H1 (cell line): ENCODE measurements at regions not wholly inside any gene's neighbourhood (a gene's known extent, or its start where the extent isn't known, plus 50 kb on each side); places are given as distances from the start of the nearest gene placed in this dataset.

Experiments
- CTCF ChIA-PET: fragments of 300-600 bp; sonication (Branson Sonifier 250); formaldehyde crosslinking; loops from one replicate; lab custom pipeline; 2021; ENCODE audit not compliant: partially characterized antibody; lab: Charles Lee
- POLR2A ChIA-PET: fragments of 300-600 bp; sonication (Branson Sonifier 250); formaldehyde crosslinking; loops from one replicate; lab custom pipeline; 2021; ENCODE audit warnings: inconsistent platforms; ENCODE audit not compliant: partially characterized antibody; lab: Charles Lee
- DNase-seq, 2 experiments: peaks; one replicate each; pipeline versions ENCODE4 v3.0.0 to v3.0.0-alpha.2; 2010 to 2022; ENCODE audit warnings: low spot score in 2 of 2, low read depth in 1 of 2, mixed read lengths in 1 of 2
- FAIRE-seq: peaks from 2 replicates; lab custom pipeline; 2011; peaks lifted over from hg19 to GRCh38; lab: Jason Lieb, UNC
- H2AFZ ChIP-seq: 2 replicates; pipeline ENCODE4 v1.8.1; 2012; ENCODE audit warnings: low read length, inconsistent platforms
- H2AK5ac ChIP-seq: 2 replicates; pipeline ENCODE4 v1.6.1; 2013; ENCODE audit warnings: low read depth, low read length
- H2BK120ac ChIP-seq: replicated peaks from 2 replicates; pipeline ENCODE3; 2013; ENCODE audit warnings: low read depth, low read length, inconsistent platforms
- H2BK12ac ChIP-seq: 2 replicates; pipeline ENCODE4 v1.6.1; 2013; ENCODE audit warnings: low read depth, low read length
- H2BK15ac ChIP-seq: 2 replicates; pipeline ENCODE4 v1.6.1; 2013; ENCODE audit warnings: low read length
- H2BK20ac ChIP-seq: 2 replicates; pipeline ENCODE4 v1.6.1; 2013; ENCODE audit warnings: low read length
- H2BK5ac ChIP-seq: 2 replicates; pipeline ENCODE4 v1.6.1; 2013; ENCODE audit warnings: low read depth, low read length
- H3K14ac ChIP-seq: 2 replicates; pipeline ENCODE4 v1.6.1; 2013; ENCODE audit warnings: inconsistent platforms; ENCODE audit not compliant: insufficient read length
- H3K18ac ChIP-seq: 2 replicates; pipeline ENCODE4 v1.6.1; 2013; ENCODE audit warnings: low read length; ENCODE audit errors: extremely low read depth
- H3K23ac ChIP-seq: 2 replicates; pipeline ENCODE4 v1.6.1; 2013; ENCODE audit warnings: inconsistent platforms; ENCODE audit not compliant: insufficient read length
- H3K23me2 ChIP-seq: 2 replicates; pipeline ENCODE4 v1.6.1; 2013; ENCODE audit warnings: low read depth, low read length
- H3K27ac ChIP-seq: 2 replicates; pipeline ENCODE4 v1.6.1; 2011; ENCODE audit warnings: low read depth, low read length, inconsistent platforms
- H3K27me3 ChIP-seq, 4 experiments: replicated peaks in 1 of 4; 1 replicate in 1 of 4; 2 replicates in 3 of 4; pipeline versions ENCODE4 v1.6.1 to v1.8.1; 2011 to 2013; ENCODE audit warnings: low read length in 3 of 4, mild to moderate bottlenecking in 3 of 4, inconsistent platforms in 2 of 4, mixed read lengths in 2 of 4, moderate library complexity in 1 of 4; ENCODE audit not compliant: control insufficient read depth in 3 of 4, insufficient read depth in 3 of 4; ENCODE audit errors: extremely low read depth in 1 of 4
- H3K36me3 ChIP-seq, 4 experiments: 2 replicates each; pipeline versions ENCODE4 v1.6.1 to v1.8.1; 2011 to 2013; ENCODE audit warnings: mild to moderate bottlenecking in 4 of 4, low read length in 3 of 4, moderate library complexity in 2 of 4, control low read depth in 1 of 4, inconsistent platforms in 1 of 4; ENCODE audit not compliant: insufficient read depth in 4 of 4, control insufficient read depth in 2 of 4
- H3K4ac ChIP-seq: replicated peaks from 2 replicates; pipeline ENCODE3; 2013; ENCODE audit warnings: low read length, low read depth, mixed read lengths, inconsistent platforms; ENCODE audit not compliant: insufficient read length
- H3K4me1 ChIP-seq, 4 experiments: replicated peaks in 1 of 4; 1 replicate in 1 of 4; 2 replicates in 3 of 4; pipeline versions ENCODE4 v1.6.1 to v1.8.1; 2011 to 2013; ENCODE audit warnings: low read length in 3 of 4, inconsistent platforms in 2 of 4, mixed read lengths in 1 of 4; ENCODE audit not compliant: insufficient read depth in 4 of 4, control insufficient read depth in 3 of 4
- H3K4me2 ChIP-seq, 2 experiments: 2 replicates each; pipeline versions ENCODE4 v1.6.1 to v1.8.1; 2011 to 2013; ENCODE audit warnings: low read depth in 2 of 2, low read length in 2 of 2, control low read depth in 1 of 2, inconsistent platforms in 1 of 2, mild to moderate bottlenecking in 1 of 2; ENCODE audit not compliant: insufficient read depth in 1 of 2
- H3K4me3 ChIP-seq, 4 experiments: fragments of 200-600, 300-600 bp in 1 of 4; sonication (generic), shearing (Covaris generic), sonication (Bioruptor Twin) in 1 of 4; 2 replicates each; pipeline versions ENCODE4 v1.5.1 to v1.8.1; 2011 to 2016; ENCODE audit warnings: low read length in 4 of 4, low read depth in 3 of 4, control low read depth in 2 of 4, inconsistent platforms in 2 of 4, mild to moderate bottlenecking in 2 of 4, mixed read lengths in 1 of 4, moderate library complexity in 1 of 4; ENCODE audit not compliant: insufficient read depth in 2 of 4; ENCODE audit errors: extremely low read depth in 1 of 4
- H3K56ac ChIP-seq: replicated peaks from 2 replicates; pipeline ENCODE3; 2013; ENCODE audit warnings: low read depth, mild to moderate bottlenecking, mixed read lengths, low read length, inconsistent platforms; ENCODE audit not compliant: insufficient read length
- H3K79me1 ChIP-seq: 2 replicates; pipeline ENCODE4 v1.6.1; 2013; ENCODE audit warnings: low read depth, low read length, control low read depth
- H3K79me2 ChIP-seq, 2 experiments: 2 replicates each; pipeline versions ENCODE4 v1.6.1 to v1.8.1; 2012 to 2013; ENCODE audit warnings: low read length in 2 of 2, mild to moderate bottlenecking in 2 of 2, inconsistent platforms in 1 of 2; ENCODE audit not compliant: insufficient read depth in 2 of 2, control insufficient read depth in 1 of 2
- H3K9ac ChIP-seq, 4 experiments: replicated peaks in 1 of 4; 1 replicate in 1 of 4; 2 replicates in 3 of 4; pipeline versions ENCODE4 v1.6.1 to v1.8.1; 2011 to 2013; ENCODE audit warnings: low read depth in 3 of 4, low read length in 3 of 4, control low read depth in 2 of 4, mild to moderate bottlenecking in 2 of 4, moderate library complexity in 2 of 4, inconsistent platforms in 1 of 4; ENCODE audit errors: extremely low read depth in 1 of 4
- H3K9me3 ChIP-seq, 2 experiments: 2 replicates each; pipeline versions ENCODE4 v1.6.1 to v1.8.1; 2012 to 2013; ENCODE audit warnings: mild to moderate bottlenecking in 2 of 2, moderate library complexity in 2 of 2, control low read depth in 1 of 2, inconsistent platforms in 1 of 2, low read depth in 1 of 2, low read length in 1 of 2, mixed read lengths in 1 of 2; ENCODE audit not compliant: insufficient read depth in 2 of 2
- H4K20me1 ChIP-seq, 2 experiments: replicated peaks in 1 of 2; 2 replicates each; pipeline versions ENCODE3 to v1.8.1; 2011 to 2013; ENCODE audit warnings: inconsistent platforms in 2 of 2, low read length in 2 of 2, mild to moderate bottlenecking in 1 of 2; ENCODE audit not compliant: insufficient read depth in 2 of 2, control insufficient read depth in 1 of 2
- H4K5ac ChIP-seq: 2 replicates; pipeline ENCODE4 v1.6.1; 2013; ENCODE audit warnings: low read length, low read depth, mixed read lengths, inconsistent platforms; ENCODE audit not compliant: insufficient read length
- H4K8ac ChIP-seq: 2 replicates; pipeline ENCODE4 v1.8.0; 2013; ENCODE audit warnings: mild to moderate bottlenecking, moderate library complexity, low read length, inconsistent platforms; ENCODE audit not compliant: insufficient read depth; ENCODE audit errors: extremely low read depth
- H4K91ac ChIP-seq: replicated peaks from 2 replicates; pipeline ENCODE3; 2013; ENCODE audit warnings: low read length, mixed read lengths, inconsistent platforms; ENCODE audit not compliant: insufficient read length
- ASH2L ChIP-seq: fragments of 200-600, 300-600 bp; sonication (generic); IDR thresholded peaks from one replicate; pipeline ENCODE4 v1.7.1; 2017; ENCODE audit warnings: low read length
- CREB1 ChIP-seq: IDR thresholded peaks from 2 replicates; pipeline ENCODE4 v1.6.1; 2012; ENCODE audit warnings: inconsistent platforms
- CTBP2 ChIP-seq: IDR thresholded peaks from 2 replicates; pipeline ENCODE4 v1.7.0; 2011; ENCODE audit warnings: borderline replicate concordance, mild to moderate bottlenecking, moderate library complexity, mixed read lengths, low read length; ENCODE audit not compliant: insufficient read depth, insufficient read length
- EGR1 ChIP-seq: IDR thresholded peaks from 2 replicates; pipeline ENCODE4 v1.6.1; 2011; ENCODE audit warnings: low read depth, low read length, borderline replicate concordance
- FOSL1 ChIP-seq: IDR thresholded peaks from 2 replicates; pipeline ENCODE4 v1.6.1; 2011; ENCODE audit warnings: mild to moderate bottlenecking, low read depth, low read length, moderate library complexity; ENCODE audit not compliant: insufficient read depth
- GABPA ChIP-seq: IDR thresholded peaks from 2 replicates; pipeline ENCODE4 v1.6.1; 2011; ENCODE audit warnings: mild to moderate bottlenecking, low read length, moderate library complexity, borderline replicate concordance; ENCODE audit not compliant: insufficient read depth
- HDAC6 ChIP-seq: IDR thresholded peaks from one replicate; pipeline ENCODE4 v1.7.1; 2012; ENCODE audit warnings: low read depth, mild to moderate bottlenecking, inconsistent platforms, low read length, moderate library complexity
- POU5F1 ChIP-seq: IDR thresholded peaks from 2 replicates; pipeline ENCODE4 v1.6.1; 2011; ENCODE audit warnings: low read depth, mild to moderate bottlenecking, low read length, moderate library complexity
- RBBP5 ChIP-seq: IDR thresholded peaks from 2 replicates; pipeline ENCODE4 v1.7.1; 2012; ENCODE audit warnings: low read depth, mild to moderate bottlenecking, inconsistent platforms, low read length, moderate library complexity, borderline replicate concordance
- RFX5 ChIP-seq: IDR thresholded peaks from 2 replicates; pipeline ENCODE4 v1.6.1; 2011; ENCODE audit warnings: low read depth, low read length, improper control_type of control experiment, borderline replicate concordance
- YY1 ChIP-seq: IDR thresholded peaks from 2 replicates; pipeline ENCODE4 v1.6.1; 2011; ENCODE audit warnings: low read depth, mild to moderate bottlenecking, low read length
- WGBS, 2 experiments: shearing (Covaris generic) in 1 of 2; methylation state at CpG; one replicate each; pipeline versions ENCODE4 v1.1.6 to v1.1.7; 2013 to 2015; ENCODE audit warnings: low lambda C conversion rate in 2 of 2, mixed read lengths in 2 of 2, inconsistent platforms in 1 of 2, low coverage in 1 of 2, missing lambda C conversion rate in 1 of 2; ENCODE audit not compliant: insufficient replicate concordance in 2 of 2, insufficient coverage in 1 of 2, insufficient read length in 1 of 2; ENCODE audit errors: extremely low coverage in 1 of 2, missing lambda C conversion rate in 1 of 2; 5-methylcytosine and 5-hydroxymethylcytosine counted together
- TF ChIP-seq, protein P1 (sequence below): IDR thresholded peaks from 2 replicates; pipeline ENCODE4 v1.6.1; 2012; ENCODE audit warnings: low read length, inconsistent platforms
- TF ChIP-seq, protein P2 (sequence below): IDR thresholded peaks from 2 replicates; pipeline ENCODE4 v1.6.1; 2011; ENCODE audit warnings: low read depth, mild to moderate bottlenecking, low read length; ENCODE audit not compliant: insufficient read depth

DNA sequence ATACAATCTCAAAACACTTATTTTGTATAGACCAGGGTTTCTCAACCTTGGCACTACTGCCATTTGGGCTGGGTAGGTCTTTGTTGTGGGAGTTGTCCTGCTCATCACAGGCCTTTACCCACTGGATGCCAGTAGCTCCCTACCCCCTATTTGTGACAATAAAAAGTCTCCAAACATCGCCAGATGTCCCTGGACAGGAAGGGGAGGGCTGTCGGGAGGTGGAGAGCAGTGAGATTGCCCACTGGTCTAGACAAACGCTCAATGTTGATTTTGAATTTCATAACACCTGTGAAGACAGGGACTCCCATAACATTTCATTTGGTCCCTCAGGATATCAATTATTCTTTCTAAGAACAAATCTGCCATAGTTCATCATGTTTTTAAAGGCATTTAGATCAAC lies 151.7 kb upstream of the PTPRG start:
- Histone ChIP-seq H2AFZ (no peak overlapping the region), H3K14ac (no peak overlapping the region), H3K9me3 (no peaks in the 10 kb centered on the region), H3K79me1 (no peaks in the 10 kb centered on the region), H4K20me1 (no peaks in the 10 kb centered on the region), H3K18ac (no peak overlapping the region), H2BK20ac (no peak overlapping the region), H3K23ac (no peak overlapping the region), H3K56ac (no peak overlapping the region), H3K27me3 (no peaks in the 10 kb centered on the region), H2BK5ac (no peak overlapping the region), H3K4me3 (no peak overlapping the region), H4K8ac (no peak overlapping the region), H2BK12ac (no peak overlapping the region), H3K36me3 (no peaks in the 10 kb centered on the region), H4K5ac (no peak overlapping the region), H3K79me2 (no peaks in the 10 kb centered on the region), H3K4ac (no peak overlapping the region), H4K91ac (no peak overlapping the region), H3K4me1 (no peaks in the 10 kb centered on the region), H2BK15ac (no peak overlapping the region), H3K27ac (no peak overlapping the region), H3K23me2 (no peaks in the 10 kb centered on the region), H2BK120ac (no peak overlapping the region), H2AK5ac (no peak overlapping the region), H3K4me2 (no peak overlapping the region), H3K9ac (no peak overlapping the region)
- CTCF ChIA-PET: no interaction called here
- POLR2A ChIA-PET: no interaction called here
- 79% methylated on average over 3 of the region's 3 CpGs; no CpG with 5 or more reads in 1 of the 2 experiments for WGBS, 2 experiments
- DNase-seq (no peak), FAIRE-seq (no peak)
- TF ChIP-seq GABPA (no peak), ASH2L (no peak), FOSL1 (no peak), EGR1 (no peak), RBBP5 (no peak), CTBP2 (no peak), YY1 (no peak), HDAC6 (no peak), RFX5 (no peak), POU5F1 (no peak), CREB1 (no peak)
- TF ChIP-seq, protein P1, sequence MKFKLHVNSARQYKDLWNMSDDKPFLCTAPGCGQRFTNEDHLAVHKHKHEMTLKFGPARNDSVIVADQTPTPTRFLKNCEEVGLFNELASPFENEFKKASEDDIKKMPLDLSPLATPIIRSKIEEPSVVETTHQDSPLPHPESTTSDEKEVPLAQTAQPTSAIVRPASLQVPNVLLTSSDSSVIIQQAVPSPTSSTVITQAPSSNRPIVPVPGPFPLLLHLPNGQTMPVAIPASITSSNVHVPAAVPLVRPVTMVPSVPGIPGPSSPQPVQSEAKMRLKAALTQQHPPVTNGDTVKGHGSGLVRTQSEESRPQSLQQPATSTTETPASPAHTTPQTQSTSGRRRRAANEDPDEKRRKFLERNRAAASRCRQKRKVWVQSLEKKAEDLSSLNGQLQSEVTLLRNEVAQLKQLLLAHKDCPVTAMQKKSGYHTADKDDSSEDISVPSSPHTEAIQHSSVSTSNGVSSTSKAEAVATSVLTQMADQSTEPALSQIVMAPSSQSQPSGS: no peak
- TF ChIP-seq, protein P2, sequence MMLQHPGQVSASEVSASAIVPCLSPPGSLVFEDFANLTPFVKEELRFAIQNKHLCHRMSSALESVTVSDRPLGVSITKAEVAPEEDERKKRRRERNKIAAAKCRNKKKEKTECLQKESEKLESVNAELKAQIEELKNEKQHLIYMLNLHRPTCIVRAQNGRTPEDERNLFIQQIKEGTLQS: no peak
